ENCODE measurements at regions not wholly inside any gene's neighbourhood (a gene's known extent, or its start where the extent isn't known, plus 50 kb on each side); places are given as distances from the start of the nearest gene placed in this dataset.

DNA sequence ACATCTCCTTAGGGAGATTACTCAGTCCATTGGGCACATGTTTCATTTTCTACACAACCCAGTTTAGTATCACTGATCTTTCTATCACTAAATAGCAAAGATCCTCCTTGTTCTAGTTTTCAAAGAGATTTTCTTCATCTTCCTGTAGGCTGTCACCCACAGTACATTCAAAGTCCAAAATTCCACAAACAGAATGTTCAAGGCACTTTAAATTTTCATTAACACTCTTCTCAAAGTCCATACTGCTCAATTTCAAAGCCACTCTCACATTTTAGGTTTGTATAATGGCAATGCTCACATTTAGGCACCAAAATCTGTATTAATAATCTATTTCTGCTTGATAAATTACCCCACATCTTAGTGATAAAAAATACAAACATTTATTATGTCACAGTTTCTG lies 152.8 kb downstream of the FSIP2 start:
- TF ChIP-seq, protein P1, sequence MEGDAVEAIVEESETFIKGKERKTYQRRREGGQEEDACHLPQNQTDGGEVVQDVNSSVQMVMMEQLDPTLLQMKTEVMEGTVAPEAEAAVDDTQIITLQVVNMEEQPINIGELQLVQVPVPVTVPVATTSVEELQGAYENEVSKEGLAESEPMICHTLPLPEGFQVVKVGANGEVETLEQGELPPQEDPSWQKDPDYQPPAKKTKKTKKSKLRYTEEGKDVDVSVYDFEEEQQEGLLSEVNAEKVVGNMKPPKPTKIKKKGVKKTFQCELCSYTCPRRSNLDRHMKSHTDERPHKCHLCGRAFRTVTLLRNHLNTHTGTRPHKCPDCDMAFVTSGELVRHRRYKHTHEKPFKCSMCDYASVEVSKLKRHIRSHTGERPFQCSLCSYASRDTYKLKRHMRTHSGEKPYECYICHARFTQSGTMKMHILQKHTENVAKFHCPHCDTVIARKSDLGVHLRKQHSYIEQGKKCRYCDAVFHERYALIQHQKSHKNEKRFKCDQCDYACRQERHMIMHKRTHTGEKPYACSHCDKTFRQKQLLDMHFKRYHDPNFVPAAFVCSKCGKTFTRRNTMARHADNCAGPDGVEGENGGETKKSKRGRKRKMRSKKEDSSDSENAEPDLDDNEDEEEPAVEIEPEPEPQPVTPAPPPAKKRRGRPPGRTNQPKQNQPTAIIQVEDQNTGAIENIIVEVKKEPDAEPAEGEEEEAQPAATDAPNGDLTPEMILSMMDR (IDR thresholded peaks at IDR 0.05): no peak
- intact Hi-C loops (cut with DNase I): no loop called here

DNA sequence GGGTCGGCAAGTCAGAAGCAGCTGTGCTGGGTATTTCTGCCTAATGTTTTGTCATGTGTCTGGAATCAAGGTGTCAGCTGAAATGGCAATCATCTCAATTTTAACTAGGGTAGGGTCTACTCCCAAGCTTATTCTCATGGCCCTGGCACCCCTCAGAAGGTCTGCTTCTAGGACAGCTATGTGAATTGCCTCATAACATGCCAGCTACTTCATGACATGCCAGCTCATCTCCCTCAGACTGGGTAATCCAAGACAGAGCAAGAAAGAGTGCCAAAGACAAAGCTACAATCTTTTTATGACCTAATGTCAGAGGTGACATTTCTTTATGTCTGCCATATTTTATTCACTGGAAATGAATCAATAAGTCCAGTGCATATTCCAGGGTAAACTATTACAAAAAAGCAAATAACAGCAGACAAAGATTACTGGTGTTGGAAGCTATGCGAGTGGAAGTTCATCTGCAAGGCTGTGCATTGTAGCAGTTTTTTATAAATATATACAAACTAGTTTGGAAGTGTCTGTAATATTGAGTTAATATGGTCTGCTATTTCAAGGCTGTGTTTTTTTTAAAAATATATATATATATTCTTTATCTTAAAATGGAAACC lies 153.3 kb downstream of the FSIP2 start:
- 80 to 89% (median 86%) methylated on average over 2 of the region's 2 CpGs for WGBS, 4 donors
- no peaks in the 10 kb centered on the region for H3K9me3 ChIP-seq
- no peak for ATAC-seq
- no peaks in the 10 kb centered on the region for H3K36me3 ChIP-seq
- no peak overlapping the region for H3K4me3 ChIP-seq
- H3K4me1 ChIP-seq: peaks cover 0 to 4% (median 0%) of the 10 kb centered on the region in 12 donors
- intact Hi-C loops (cut with DNase I): no loop called here
- H3K27me3 ChIP-seq: no peaks in the 10 kb centered on the region
- no peak overlapping the region for H3K27ac ChIP-seq
- TF ChIP-seq, protein P1 (IDR thresholded peaks at IDR 0.05): no peak
- TF ChIP-seq POLR2A (IDR thresholded peaks at IDR 0.05): no peak
- DNase-seq: no peak

More for the DNA sequence above, 152.8 kb downstream of the FSIP2 start:
- Histone ChIP-seq H3K27ac (no peak overlapping the region), H3K4me3 (no peak overlapping the region), H3K27me3 (no peaks in the 10 kb centered on the region), H3K4me1 (peaks cover 0 to 4% (median 0%) of the 10 kb centered on the region in 12 donors), H3K36me3 (no peaks in the 10 kb centered on the region), H3K9me3 (no peaks in the 10 kb centered on the region)
- ATAC-seq (no peak), DNase-seq (no peak)

DNA sequence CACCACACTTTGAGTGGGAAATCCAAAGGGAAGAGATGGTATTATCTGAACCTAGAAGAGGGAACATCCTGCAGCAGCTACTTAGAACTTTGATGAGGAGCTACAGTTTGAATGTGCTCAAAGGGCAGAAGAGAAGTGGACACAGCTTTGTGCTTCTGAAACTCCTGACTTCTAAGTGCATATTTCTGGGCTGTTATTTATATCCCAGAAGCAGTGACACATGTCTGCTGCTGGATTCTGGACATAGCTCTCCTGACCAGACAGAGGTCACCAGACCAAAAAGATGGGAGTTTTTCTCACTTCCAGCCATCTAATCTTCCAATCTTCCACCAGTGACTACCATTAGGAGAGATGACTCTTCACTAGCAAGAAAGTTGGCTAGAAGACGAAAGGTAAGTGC lies 153.9 kb downstream of the FSIP2 start:
- intact Hi-C loops (cut with DNase I): no loop called here
- peaks cover 0 to 4% (median 0%) of the 10 kb centered on the region in 12 donors for H3K4me1 ChIP-seq

DNA sequence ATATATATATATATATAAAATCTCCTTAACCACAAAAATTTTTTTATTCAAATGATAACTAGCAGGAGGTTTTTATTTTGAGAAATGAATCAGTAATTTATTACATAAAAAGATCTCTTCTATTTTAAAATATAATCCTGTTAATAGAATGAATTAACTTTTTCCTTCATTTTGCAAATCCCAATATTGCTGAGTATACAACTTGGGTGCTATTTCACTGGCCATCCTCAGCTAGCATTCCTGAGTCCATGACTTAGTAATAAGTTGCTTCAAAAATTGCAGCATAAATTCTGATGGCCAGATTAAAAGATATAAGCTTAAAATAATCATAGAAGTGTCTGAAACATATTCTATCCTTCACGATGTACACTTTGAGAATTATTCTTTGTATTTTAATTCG lies 155.6 kb downstream of the FSIP2 start:
- ATAC-seq (no peak), DNase-seq (no peak)

More for the DNA sequence above, 153.9 kb downstream of the FSIP2 start:
- Histone ChIP-seq H3K4me3 (no peak overlapping the region), H3K9me3 (no peaks in the 10 kb centered on the region), H3K27ac (no peak overlapping the region), H3K36me3 (no peaks in the 10 kb centered on the region), H3K27me3 (no peaks in the 10 kb centered on the region)
- WGBS, 4 donors: 80 to 95% (median 89%) methylated on average over 1 of the region's 1 CpG
- ATAC-seq (no peak), DNase-seq (no peak)
- TF ChIP-seq, protein P1 (IDR thresholded peaks at IDR 0.05): no peak
- no peak for TF ChIP-seq POLR2A (IDR thresholded peaks at IDR 0.05)

More for the DNA sequence above, 155.6 kb downstream of the FSIP2 start:
- no peak overlapping the region for H3K27ac ChIP-seq
- TF ChIP-seq POLR2A (IDR thresholded peaks at IDR 0.05): no peak
- TF ChIP-seq, protein P1 (IDR thresholded peaks at IDR 0.05): no peak
- WGBS, 4 donors: 92 to 94% (median 93%) methylated on average over 2 of the region's 2 CpGs
- no peaks in the 10 kb centered on the region for H3K9me3 ChIP-seq
- no peaks in the 10 kb centered on the region for H3K27me3 ChIP-seq
- H3K4me3 ChIP-seq: no peak overlapping the region
- intact Hi-C loops (cut with DNase I): no loop called here
- no peaks in the 10 kb centered on the region for H3K36me3 ChIP-seq
- peaks cover 0 to 4% (median 0%) of the 10 kb centered on the region in 12 donors for H3K4me1 ChIP-seq
